ENCODE measurements at regions not wholly inside any gene's neighbourhood (a gene's known extent, or its start where the extent isn't known, plus 50 kb on each side); places are given as distances from the start of the nearest gene placed in this dataset.

DNA sequence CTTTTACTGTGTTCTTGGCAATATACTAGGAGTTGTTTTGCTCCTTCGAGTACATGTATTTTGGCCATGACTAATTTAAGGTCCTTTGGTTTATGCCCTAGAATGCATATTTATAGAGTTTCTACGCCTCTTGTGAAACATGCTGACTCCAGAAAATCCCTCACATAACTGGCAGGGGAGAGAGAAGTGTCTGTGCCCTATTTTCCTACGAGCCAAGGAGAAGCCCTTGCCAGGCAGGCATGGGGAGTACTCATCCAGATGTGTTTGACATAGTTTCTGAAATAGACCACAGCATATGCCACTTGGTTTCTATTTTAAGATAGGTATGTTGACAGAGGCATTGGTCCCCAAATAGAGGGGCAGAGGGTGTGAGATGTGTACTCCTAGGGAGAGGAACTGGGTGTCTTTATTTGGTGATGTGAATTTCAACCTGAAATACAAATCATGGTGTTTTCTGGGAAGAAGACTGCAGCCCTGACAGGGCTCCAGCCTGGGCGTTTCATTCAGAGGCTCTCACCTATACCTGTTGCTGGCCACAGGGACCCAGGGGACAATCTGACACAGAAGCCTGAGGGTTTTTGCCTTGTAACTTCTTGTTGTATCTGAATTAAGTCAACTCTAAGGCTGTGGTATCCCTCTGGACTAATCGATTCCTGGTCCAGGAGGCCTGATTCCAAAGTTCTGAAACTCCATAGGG, 267.8 kb upstream of the C2CD4B start:
- no peak for TF ChIP-seq ZFX (IDR thresholded peaks at IDR 0.05)
- TF ChIP-seq, protein P1, sequence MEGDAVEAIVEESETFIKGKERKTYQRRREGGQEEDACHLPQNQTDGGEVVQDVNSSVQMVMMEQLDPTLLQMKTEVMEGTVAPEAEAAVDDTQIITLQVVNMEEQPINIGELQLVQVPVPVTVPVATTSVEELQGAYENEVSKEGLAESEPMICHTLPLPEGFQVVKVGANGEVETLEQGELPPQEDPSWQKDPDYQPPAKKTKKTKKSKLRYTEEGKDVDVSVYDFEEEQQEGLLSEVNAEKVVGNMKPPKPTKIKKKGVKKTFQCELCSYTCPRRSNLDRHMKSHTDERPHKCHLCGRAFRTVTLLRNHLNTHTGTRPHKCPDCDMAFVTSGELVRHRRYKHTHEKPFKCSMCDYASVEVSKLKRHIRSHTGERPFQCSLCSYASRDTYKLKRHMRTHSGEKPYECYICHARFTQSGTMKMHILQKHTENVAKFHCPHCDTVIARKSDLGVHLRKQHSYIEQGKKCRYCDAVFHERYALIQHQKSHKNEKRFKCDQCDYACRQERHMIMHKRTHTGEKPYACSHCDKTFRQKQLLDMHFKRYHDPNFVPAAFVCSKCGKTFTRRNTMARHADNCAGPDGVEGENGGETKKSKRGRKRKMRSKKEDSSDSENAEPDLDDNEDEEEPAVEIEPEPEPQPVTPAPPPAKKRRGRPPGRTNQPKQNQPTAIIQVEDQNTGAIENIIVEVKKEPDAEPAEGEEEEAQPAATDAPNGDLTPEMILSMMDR (conservative IDR thresholded peaks at IDR 0.05): no peak
- no peak overlapping the region; the same call in 1 of the 2 replicates for H3K27ac ChIP-seq

DNA sequence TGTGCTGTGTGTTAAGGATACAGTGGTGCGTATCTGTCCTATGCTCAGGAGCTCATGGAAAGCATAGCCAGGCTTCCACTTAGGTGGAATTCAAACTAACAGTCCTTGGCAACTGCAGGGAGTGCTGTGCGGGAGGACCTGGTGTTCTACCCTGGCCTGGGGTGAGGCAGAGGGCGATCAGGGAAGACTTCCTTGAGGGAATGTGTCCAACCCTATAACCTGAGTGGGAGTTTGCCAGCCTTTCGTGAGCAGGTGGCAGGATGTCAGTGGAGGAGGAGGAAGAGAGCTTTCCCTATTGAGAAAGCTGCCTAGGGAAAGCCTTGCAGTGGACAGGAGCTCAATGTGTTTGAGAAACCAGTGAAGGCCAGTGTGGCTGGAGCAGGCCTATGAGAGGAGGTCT, 271.1 kb upstream of the C2CD4B start:
- TF ChIP-seq, protein P1 (conservative IDR thresholded peaks at IDR 0.05): no peak
- no peak for TF ChIP-seq ZFX (IDR thresholded peaks at IDR 0.05)
- H3K27ac ChIP-seq: peak overlapping the region; percentile 72

DNA sequence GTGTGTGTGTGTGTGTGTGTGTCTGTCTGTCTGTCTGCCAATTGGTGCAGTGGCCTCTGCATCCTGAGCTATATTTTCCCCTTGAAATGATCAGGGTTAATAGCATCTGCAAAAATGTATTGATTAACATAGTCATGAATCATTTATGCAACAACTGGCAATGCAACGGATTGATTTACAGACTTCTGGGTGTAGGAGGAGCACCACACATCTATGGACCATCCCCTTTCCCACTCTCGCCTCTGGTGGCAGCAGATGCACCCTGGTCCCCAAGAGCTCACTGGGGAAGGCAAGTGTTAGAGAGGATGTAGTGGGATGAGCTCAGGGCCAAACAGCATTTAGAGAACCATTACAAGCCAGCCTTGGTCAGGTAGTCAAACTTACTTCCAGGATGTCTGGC, 272.7 kb upstream of the C2CD4B start:
- TF ChIP-seq, protein P1 (conservative IDR thresholded peaks at IDR 0.05): no peak
- TF ChIP-seq ZFX (IDR thresholded peaks at IDR 0.05): no peak
- H3K27ac ChIP-seq: peak overlapping the region; percentile 72; the same call in 1 of the 2 replicates

DNA sequence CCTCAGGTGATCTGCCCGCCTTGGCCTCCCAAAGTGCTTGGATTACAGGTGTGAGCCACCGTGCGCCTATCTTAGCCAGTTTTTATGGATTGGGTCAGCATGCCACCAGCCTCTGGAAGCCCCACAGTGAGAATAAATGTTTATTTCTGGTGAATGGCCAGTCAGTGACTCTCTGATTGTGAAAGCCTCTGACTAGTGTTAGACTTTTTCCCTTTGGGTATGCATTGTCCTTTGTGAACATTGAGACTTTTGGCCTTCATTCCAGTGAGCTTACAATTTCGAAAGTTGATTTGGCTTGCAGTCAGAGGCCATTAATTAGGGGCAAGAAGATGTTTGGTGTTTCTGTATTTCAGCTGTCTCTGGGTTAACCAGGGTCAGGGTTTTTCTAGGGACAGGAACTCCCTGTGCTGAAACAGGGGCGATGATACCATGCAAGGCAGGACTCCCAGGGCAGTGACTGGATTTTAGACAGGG, 274.5 kb upstream of the C2CD4B start:
- H3K27ac ChIP-seq: peak overlapping the region; percentile 62
- no peak for TF ChIP-seq ZFX (IDR thresholded peaks at IDR 0.05)
- TF ChIP-seq, protein P1 (conservative IDR thresholded peaks at IDR 0.05): no peak

DNA sequence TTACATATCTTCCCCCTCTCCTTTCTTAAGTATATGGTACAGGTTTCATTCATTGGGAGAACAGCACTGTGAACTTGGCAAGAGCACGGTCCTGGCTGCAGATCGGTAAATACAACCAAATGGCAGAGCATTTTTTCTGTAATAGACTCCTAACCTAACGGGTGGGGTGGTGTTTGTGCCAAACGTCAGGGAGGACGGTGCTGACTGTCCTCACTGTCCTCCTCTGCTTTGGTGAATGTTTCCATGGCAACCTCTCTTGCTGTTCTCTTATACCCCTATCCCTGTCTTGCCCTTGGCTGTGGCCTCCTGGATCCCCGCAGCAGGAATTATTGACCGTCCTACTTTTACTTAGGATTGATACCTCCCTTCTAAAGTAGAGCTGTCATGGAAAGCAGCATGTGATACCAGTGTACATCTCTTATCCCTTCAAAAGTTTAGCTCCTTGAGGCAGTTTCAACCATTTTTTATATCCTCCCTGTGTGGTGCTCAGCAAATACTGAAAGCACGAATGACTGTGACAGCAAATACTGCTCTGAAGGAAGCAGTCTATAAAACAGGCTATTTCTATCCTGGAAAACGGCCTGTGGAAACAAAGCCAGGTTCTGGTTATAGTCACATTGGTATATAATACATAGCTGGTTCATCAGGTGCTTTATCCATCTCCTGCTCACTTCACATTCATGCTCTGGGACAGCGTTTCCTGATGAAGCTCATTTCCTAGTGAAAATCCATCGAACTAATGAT, 275.4 kb upstream of the C2CD4B start:
- no peak for TF ChIP-seq ZFX (IDR thresholded peaks at IDR 0.05)
- TF ChIP-seq, protein P1 (conservative IDR thresholded peaks at IDR 0.05): no peak
- H3K27ac ChIP-seq: peak overlapping the region; percentile 62

DNA sequence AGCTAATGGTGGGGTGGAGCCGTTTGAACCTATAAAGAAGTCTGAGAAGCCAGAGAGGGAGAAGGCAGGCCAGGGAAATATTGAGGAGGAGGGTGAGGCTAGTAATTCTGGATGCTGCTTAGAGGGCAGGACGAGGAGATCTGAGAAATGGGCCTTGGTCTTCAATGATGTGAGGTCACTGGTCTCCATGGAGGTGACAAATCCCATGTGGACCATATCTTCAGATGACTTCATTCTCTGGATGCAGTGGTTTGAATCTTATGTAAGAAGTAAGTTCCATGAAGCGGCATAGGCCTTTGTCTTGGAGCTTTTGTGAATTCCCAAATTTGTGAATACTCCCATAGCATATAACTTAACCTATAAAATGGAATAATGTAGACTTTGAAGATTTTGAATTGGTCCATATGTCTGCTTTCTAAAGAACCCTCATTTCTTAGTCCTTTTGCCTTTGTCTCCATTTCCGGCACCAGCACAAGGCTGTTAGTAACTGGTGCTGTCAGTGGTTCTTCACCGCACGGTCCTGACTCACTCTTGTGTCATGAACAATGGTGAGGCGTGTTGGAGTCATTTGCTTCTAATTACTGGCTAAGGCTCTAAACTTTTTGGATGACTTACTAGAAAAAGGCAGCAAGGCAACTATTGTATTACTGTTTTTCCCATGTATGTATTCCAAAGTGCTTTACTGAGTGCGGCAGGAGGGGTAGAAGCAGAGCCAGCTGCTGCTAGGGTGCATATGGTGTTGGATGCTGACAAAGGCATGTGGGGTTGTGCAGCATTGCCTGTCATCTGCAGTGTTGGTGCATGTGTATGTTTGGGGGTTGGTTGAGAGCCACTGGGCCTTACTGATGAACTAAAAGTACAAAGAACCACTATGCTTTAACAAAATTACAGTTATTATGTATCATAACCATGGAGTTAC, 279.3 kb upstream of the C2CD4B start:
- TF ChIP-seq, protein P1 (conservative IDR thresholded peaks at IDR 0.05): no peak
- no peak for TF ChIP-seq ZFX (IDR thresholded peaks at IDR 0.05)
- no peak overlapping the region for H3K27ac ChIP-seq
